ENCODE measurements at regions not wholly inside any gene's neighbourhood (a gene's known extent, or its start where the extent isn't known, plus 50 kb on each side); places are given as distances from the start of the nearest gene placed in this dataset.

GRCh38 chr5:120372899-120373298 lies 91.2 kb upstream of the PRR16 start:
- Histone ChIP-seq H3K9me3 (ENCODE audit: severe bottlenecking) (no peaks in the 10 kb centered on the region), H3K27ac (no peak overlapping the region), H3K27me3 (ENCODE audit: insufficient read depth, low read depth, severe bottlenecking) (no peaks in the 10 kb centered on the region), H3K4me3 (ENCODE audit: low read depth, low read length) (no peak overlapping the region), H3K36me3 (no peaks in the 10 kb centered on the region)
- no peak for DNase-seq
- TF ChIP-seq CTCF (IDR thresholded peaks at IDR 0.05; ENCODE audit: low read depth, low read length) = no peak

- no peak overlapping the region for H3K4me3 ChIP-seq (ENCODE audit: low read depth, low read length)
- TF ChIP-seq CTCF (IDR thresholded peaks at IDR 0.05; ENCODE audit: low read depth, low read length) = no peak
- no peaks in the 10 kb centered on the region for H3K9me3 ChIP-seq (ENCODE audit: severe bottlenecking)
- H3K27me3 ChIP-seq (ENCODE audit: insufficient read depth, low read depth, severe bottlenecking) = no peaks in the 10 kb centered on the region
- DNase-seq = no peak
- no peaks in the 10 kb centered on the region for H3K36me3 ChIP-seq
- H3K27ac ChIP-seq = no peak overlapping the region
Measured at GRCh38 chr5:120375248-120375647, 88.9 kb upstream of the PRR16 start.

GRCh38 chr5:120380644-120381043 lies 83.5 kb upstream of the PRR16 start:
- H3K9me3 ChIP-seq (ENCODE audit: severe bottlenecking) = no peaks in the 10 kb centered on the region
- H3K27me3 ChIP-seq (ENCODE audit: insufficient read depth, low read depth, severe bottlenecking) = no peaks in the 10 kb centered on the region
- no peak for DNase-seq
- no peak for TF ChIP-seq CTCF (IDR thresholded peaks at IDR 0.05; ENCODE audit: low read depth, low read length)
- H3K36me3 ChIP-seq = no peaks in the 10 kb centered on the region
- no peak overlapping the region for H3K27ac ChIP-seq
- no peak overlapping the region for H3K4me3 ChIP-seq (ENCODE audit: low read depth, low read length)

GRCh38 chr5:120382833-120383232 lies 81.3 kb upstream of the PRR16 start:
- H3K27ac ChIP-seq = no peak overlapping the region
- TF ChIP-seq CTCF (IDR thresholded peaks at IDR 0.05; ENCODE audit: low read depth, low read length) = no peak
- no peaks in the 10 kb centered on the region for H3K36me3 ChIP-seq
- H3K27me3 ChIP-seq (ENCODE audit: insufficient read depth, low read depth, severe bottlenecking) = no peaks in the 10 kb centered on the region
- no peak for DNase-seq
- no peaks in the 10 kb centered on the region for H3K9me3 ChIP-seq (ENCODE audit: severe bottlenecking)
- no peak overlapping the region for H3K4me3 ChIP-seq (ENCODE audit: low read depth, low read length)

DNA sequence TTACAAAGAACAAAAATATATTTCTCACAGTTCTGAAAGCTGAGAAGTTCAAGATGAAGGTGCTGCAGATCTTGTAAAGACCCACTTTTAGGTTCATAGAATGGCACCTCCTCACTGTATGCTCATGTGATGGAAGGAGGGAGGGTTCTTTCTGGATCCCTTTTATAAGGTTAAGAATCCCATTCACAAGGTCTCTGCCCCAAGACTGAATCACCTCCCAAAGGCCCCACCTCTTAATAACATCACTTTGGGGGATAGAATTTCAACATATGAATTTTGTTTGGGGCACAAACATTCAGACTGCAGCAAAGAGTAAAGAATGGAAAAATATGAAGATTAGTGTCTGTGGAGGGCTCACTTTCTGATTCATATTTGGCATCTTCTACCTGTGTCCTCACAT lies 77.1 kb upstream of the PRR16 start:
- no peak for DNase-seq
- no peak for TF ChIP-seq CTCF (IDR thresholded peaks at IDR 0.05; ENCODE audit: low read depth, low read length)
- no peaks in the 10 kb centered on the region for H3K36me3 ChIP-seq
- H3K9me3 ChIP-seq (ENCODE audit: severe bottlenecking) = no peaks in the 10 kb centered on the region
- H3K27me3 ChIP-seq (ENCODE audit: insufficient read depth, low read depth, severe bottlenecking) = no peaks in the 10 kb centered on the region
- no peak overlapping the region for H3K27ac ChIP-seq
- H3K4me3 ChIP-seq (ENCODE audit: low read depth, low read length) = no peak overlapping the region

DNA sequence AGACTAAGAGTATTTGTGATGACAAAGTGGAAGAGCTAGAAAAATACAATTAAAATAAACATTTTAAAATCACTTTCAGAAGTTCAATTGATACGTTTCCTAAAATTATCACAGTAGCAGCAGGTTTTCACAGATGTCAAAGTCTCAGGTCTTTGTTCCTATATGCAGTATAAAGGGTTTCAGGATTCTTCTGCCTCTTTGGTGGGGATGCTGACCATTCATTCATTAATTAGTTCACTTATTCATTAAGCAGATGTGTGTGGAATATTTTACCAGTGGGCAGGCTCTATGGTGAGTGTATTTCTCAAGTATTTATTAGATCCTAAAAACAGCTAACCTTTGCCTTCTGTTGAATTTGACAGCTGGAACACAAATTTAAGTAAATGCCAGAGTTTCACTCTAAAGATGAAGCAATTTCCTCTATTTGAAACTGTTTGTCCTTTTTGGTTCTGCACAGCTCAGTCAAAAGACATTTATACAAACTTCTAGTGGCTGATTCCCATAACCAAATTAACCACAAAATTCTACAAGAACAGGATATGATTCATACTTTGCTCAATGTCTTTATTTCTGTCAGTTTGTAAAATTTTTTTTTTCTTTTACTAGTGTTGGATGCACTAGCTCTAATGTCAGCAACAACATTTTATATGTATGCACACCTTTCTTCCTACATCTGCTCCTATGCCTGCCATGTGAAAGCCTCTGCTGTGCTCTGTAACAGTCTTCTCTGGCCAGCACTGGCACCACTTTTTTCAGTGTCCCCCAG lies 75.9 kb upstream of the PRR16 start:
- no peaks in the 10 kb centered on the region for H3K9me3 ChIP-seq (ENCODE audit: severe bottlenecking)
- DNase-seq = no peak
- TF ChIP-seq CTCF (IDR thresholded peaks at IDR 0.05; ENCODE audit: low read depth, low read length) = no peak
- H3K4me3 ChIP-seq (ENCODE audit: low read depth, low read length) = no peak overlapping the region
- no peak overlapping the region for H3K27ac ChIP-seq
- H3K36me3 ChIP-seq = no peaks in the 10 kb centered on the region
- H3K27me3 ChIP-seq (ENCODE audit: insufficient read depth, low read depth, severe bottlenecking) = no peaks in the 10 kb centered on the region

Data from WERI-Rb-1 (cell line).